ENCODE measurements at regions not wholly inside any gene's neighbourhood (a gene's known extent, or its start where the extent isn't known, plus 50 kb on each side); places are given as distances from the start of the nearest gene placed in this dataset.
"Not testable (repeated sequence)": the region's sequence is repeated elsewhere in the genome, so short reads cannot be mapped to it uniquely, and the experiment has no call there.

- no peaks in the 10 kb centered on the region for H3K9me3 ChIP-seq (ENCODE audit: insufficient read depth, low read length, severe bottlenecking)
- H3K4me2 ChIP-seq (ENCODE audit: insufficient read depth, low read length): peak overlapping the region; percentile 52
- H4K20me1 ChIP-seq (ENCODE audit: insufficient read depth, low read length): no peaks in the 10 kb centered on the region
- H3K36me3 ChIP-seq (ENCODE audit: insufficient read depth, low read length): no peaks in the 10 kb centered on the region
- no peaks in the 10 kb centered on the region for H3K27me3 ChIP-seq (ENCODE audit: insufficient read depth, low read length, poor library complexity)
- no peak overlapping the region for H2AFZ ChIP-seq (ENCODE audit: low read depth, low read length)
- H3K4me1 ChIP-seq (ENCODE audit: insufficient read depth, low read length): peaks cover 49% of the 10 kb centered on the region
- DNase-seq: peak; percentile 87
- H3K79me2 ChIP-seq (ENCODE audit: insufficient read depth, low read length): no peaks in the 10 kb centered on the region
- H3K27ac ChIP-seq (ENCODE audit: low read length): peak overlapping the region; percentile 88
- peak overlapping the region in 1 of 2 experiments; percentile 10; a peak in 1 of 4 replicates for H3K4me3 ChIP-seq (ENCODE audit: low read depth in 1 of 2, low read length in 2 of 2)
- H3K9ac ChIP-seq (ENCODE audit: low read depth, low read length): peak overlapping the region; percentile 47
- TF ChIP-seq CTCF (IDR thresholded peaks at IDR 0.05; ENCODE audit: borderline replicate concordance, extremely low read depth, low read length, poor library complexity, severe bottlenecking): no peak
- TF ChIP-seq EZH2 (IDR thresholded peaks at IDR 0.05; ENCODE audit: borderline replicate concordance, low read depth, low read length, severe bottlenecking): no peak
- peak; percentile 92 for ATAC-seq (ENCODE audit: insufficient read depth, low read depth)
Observed at GRCh38 chr9:38127271-38127839, 58.3 kb upstream of the SHB start.

- ATAC-seq (ENCODE audit: insufficient read depth, low read depth): peak; percentile 66
- no peak overlapping the region for H2AFZ ChIP-seq (ENCODE audit: low read depth, low read length)
- no peaks in the 10 kb centered on the region for H3K9me3 ChIP-seq (ENCODE audit: insufficient read depth, low read length, severe bottlenecking)
Observed at GRCh38 chr9:38126730-38127129, 57.7 kb upstream of the SHB start.

GRCh38 chr9:38125889-38126288, 56.9 kb upstream of the SHB start:
- Histone ChIP-seq H3K9me3 (ENCODE audit: insufficient read depth, low read length, severe bottlenecking) (no peaks in the 10 kb centered on the region), H3K27me3 (ENCODE audit: insufficient read depth, low read length, poor library complexity) (no peaks in the 10 kb centered on the region), H4K20me1 (ENCODE audit: insufficient read depth, low read length) (no peaks in the 10 kb centered on the region), H3K4me1 (ENCODE audit: insufficient read depth, low read length) (peaks cover 49% of the 10 kb centered on the region), H2AFZ (ENCODE audit: low read depth, low read length) (no peak overlapping the region), H3K79me2 (ENCODE audit: insufficient read depth, low read length) (no peaks in the 10 kb centered on the region), H3K9ac (ENCODE audit: low read depth, low read length) (peak overlapping the region; percentile 30; the same call in 1 of the 2 replicates), H3K4me3 (ENCODE audit: low read depth in 1 of 2, low read length in 2 of 2) (no peak overlapping the region), H3K36me3 (ENCODE audit: insufficient read depth, low read length) (no peaks in the 10 kb centered on the region), H3K4me2 (ENCODE audit: insufficient read depth, low read length) (0 out of 2 replicates have a peak overlapping the region, but pooled peaks have one; percentile 52), H3K27ac (ENCODE audit: low read length) (peak overlapping the region; percentile 88)
- ATAC-seq (ENCODE audit: insufficient read depth, low read depth): no peak
- DNase-seq: no peak
- TF ChIP-seq CTCF (IDR thresholded peaks at IDR 0.05; ENCODE audit: borderline replicate concordance, extremely low read depth, low read length, poor library complexity, severe bottlenecking) (no peak), EZH2 (IDR thresholded peaks at IDR 0.05; ENCODE audit: borderline replicate concordance, low read depth, low read length, severe bottlenecking) (no peak)

More at GRCh38 chr9:38126730-38127129, 57.7 kb upstream of the SHB start:
- TF ChIP-seq EZH2 (IDR thresholded peaks at IDR 0.05; ENCODE audit: borderline replicate concordance, low read depth, low read length, severe bottlenecking) (no peak), CTCF (IDR thresholded peaks at IDR 0.05; ENCODE audit: borderline replicate concordance, extremely low read depth, low read length, poor library complexity, severe bottlenecking) (no peak)
- no peaks in the 10 kb centered on the region for H3K79me2 ChIP-seq (ENCODE audit: insufficient read depth, low read length)
- H3K9ac ChIP-seq (ENCODE audit: low read depth, low read length): peak overlapping the region; percentile 47
- peak overlapping the region; percentile 88 for H3K27ac ChIP-seq (ENCODE audit: low read length)
- peak overlapping the region; percentile 52 for H3K4me2 ChIP-seq (ENCODE audit: insufficient read depth, low read length)
- H3K36me3 ChIP-seq (ENCODE audit: insufficient read depth, low read length): no peaks in the 10 kb centered on the region
- peaks cover 49% of the 10 kb centered on the region for H3K4me1 ChIP-seq (ENCODE audit: insufficient read depth, low read length)
- no peaks in the 10 kb centered on the region for H3K27me3 ChIP-seq (ENCODE audit: insufficient read depth, low read length, poor library complexity)
- DNase-seq: peak; percentile 78
- H3K4me3 ChIP-seq (ENCODE audit: low read depth in 1 of 2, low read length in 2 of 2): peak overlapping the region in 1 of 2 experiments; percentile 10; a peak in 1 of 4 replicates
- H4K20me1 ChIP-seq (ENCODE audit: insufficient read depth, low read length): no peaks in the 10 kb centered on the region

GRCh38 chr9:38123359-38123758, 54.3 kb upstream of the SHB start:
- not testable (repeated sequence) for H3K9me3 ChIP-seq (ENCODE audit: insufficient read depth, low read length, severe bottlenecking); H3K9ac ChIP-seq (ENCODE audit: low read depth, low read length); H3K27me3 ChIP-seq (ENCODE audit: insufficient read depth, low read length, poor library complexity); H3K4me2 ChIP-seq (ENCODE audit: insufficient read depth, low read length); H3K27ac ChIP-seq (ENCODE audit: low read length); H3K79me2 ChIP-seq (ENCODE audit: insufficient read depth, low read length); H3K4me3 ChIP-seq (ENCODE audit: low read depth in 1 of 2, low read length in 2 of 2); H3K36me3 ChIP-seq (ENCODE audit: insufficient read depth, low read length); DNase-seq; H4K20me1 ChIP-seq (ENCODE audit: insufficient read depth, low read length); ATAC-seq (ENCODE audit: insufficient read depth, low read depth); H2AFZ ChIP-seq (ENCODE audit: low read depth, low read length)
- peaks cover 41% of the 10 kb centered on the region for H3K4me1 ChIP-seq (ENCODE audit: insufficient read depth, low read length)

Data from DND-41 (cell line).